ENCODE measurements at regions not wholly inside any gene's neighbourhood (a gene's known extent, or its start where the extent isn't known, plus 50 kb on each side); places are given as distances from the start of the nearest gene placed in this dataset.
"Not testable (repeated sequence)": the region's sequence is repeated elsewhere in the genome, so short reads cannot be mapped to it uniquely, and the experiment has no call there.

- DNase-seq, result no peak
These were observed 748.8 kb downstream of the XPNPEP1 start for GRCh38 chr10:109174526-109174925.

- no peak for DNase-seq
These were observed 749.4 kb downstream of the XPNPEP1 start for GRCh38 chr10:109173937-109174336.

GRCh38 chr10:109173121-109173520 is 750.2 kb downstream of the XPNPEP1 start:
- no peak for DNase-seq

GRCh38 chr10:109166935-109167334 is 756.4 kb downstream of the XPNPEP1 start:
- no peak for DNase-seq

GRCh38 chr10:109159351-109159750 is 764.0 kb downstream of the XPNPEP1 start:
- DNase-seq, result no peak

GRCh38 chr10:109156396-109156795 is 766.9 kb downstream of the XPNPEP1 start:
- DNase-seq, result no peak

- no peak for DNase-seq
These were observed 773.5 kb downstream of the XPNPEP1 start for GRCh38 chr10:109149666-109150350.

- DNase-seq, result no peak
These were observed 795.9 kb downstream of the XPNPEP1 start for GRCh38 chr10:109127363-109127762.

GRCh38 chr10:109126541-109126940 is 796.8 kb downstream of the XPNPEP1 start:
- no peak for DNase-seq

- DNase-seq, result no peak
These were observed 797.3 kb downstream of the XPNPEP1 start for GRCh38 chr10:109126016-109126415.

- DNase-seq, result no peak
These were observed 808.1 kb downstream of the XPNPEP1 start for GRCh38 chr10:109115179-109115578.

- DNase-seq, result no peak
These were observed 808.7 kb downstream of the XPNPEP1 start for GRCh38 chr10:109114579-109114978.

GRCh38 chr10:109106604-109107003 is 816.7 kb downstream of the XPNPEP1 start:
- DNase-seq, result no peak

- DNase-seq, result no peak
These were observed 817.6 kb downstream of the XPNPEP1 start for GRCh38 chr10:109105725-109106124.

GRCh38 chr10:109104806-109105205 is 818.5 kb downstream of the XPNPEP1 start:
- no peak for DNase-seq

- no peak for DNase-seq
These were observed 820.0 kb downstream of the XPNPEP1 start for GRCh38 chr10:109103278-109103677.

GRCh38 chr10:109089779-109090178 is 833.5 kb downstream of the XPNPEP1 start:
- no peak for DNase-seq

GRCh38 chr10:109071539-109071938 is 851.8 kb downstream of the XPNPEP1 start:
- no peak for DNase-seq

GRCh38 chr10:109070492-109070891 is 852.8 kb downstream of the XPNPEP1 start:
- DNase-seq, result no peak

- no peak for DNase-seq
These were observed 856.3 kb downstream of the XPNPEP1 start for GRCh38 chr10:109067031-109067430.

GRCh38 chr10:109065821-109066220 is 857.5 kb downstream of the XPNPEP1 start:
- DNase-seq, result no peak

GRCh38 chr10:109062371-109062770 is 860.9 kb downstream of the XPNPEP1 start:
- no peak for DNase-seq

- no peak for DNase-seq
These were observed 868.1 kb downstream of the XPNPEP1 start for GRCh38 chr10:109055243-109055642.

- DNase-seq, result no peak
These were observed 875.5 kb downstream of the XPNPEP1 start for GRCh38 chr10:109047856-109048255.

- DNase-seq, result not testable (repeated sequence)
These were observed 876.9 kb downstream of the XPNPEP1 start for GRCh38 chr10:109046427-109046826.

Data from NCI-H1930 (cell line).